ENCODE measurements at regions not wholly inside any gene's neighbourhood (a gene's known extent, or its start where the extent isn't known, plus 50 kb on each side); places are given as distances from the start of the nearest gene placed in this dataset.

DNA sequence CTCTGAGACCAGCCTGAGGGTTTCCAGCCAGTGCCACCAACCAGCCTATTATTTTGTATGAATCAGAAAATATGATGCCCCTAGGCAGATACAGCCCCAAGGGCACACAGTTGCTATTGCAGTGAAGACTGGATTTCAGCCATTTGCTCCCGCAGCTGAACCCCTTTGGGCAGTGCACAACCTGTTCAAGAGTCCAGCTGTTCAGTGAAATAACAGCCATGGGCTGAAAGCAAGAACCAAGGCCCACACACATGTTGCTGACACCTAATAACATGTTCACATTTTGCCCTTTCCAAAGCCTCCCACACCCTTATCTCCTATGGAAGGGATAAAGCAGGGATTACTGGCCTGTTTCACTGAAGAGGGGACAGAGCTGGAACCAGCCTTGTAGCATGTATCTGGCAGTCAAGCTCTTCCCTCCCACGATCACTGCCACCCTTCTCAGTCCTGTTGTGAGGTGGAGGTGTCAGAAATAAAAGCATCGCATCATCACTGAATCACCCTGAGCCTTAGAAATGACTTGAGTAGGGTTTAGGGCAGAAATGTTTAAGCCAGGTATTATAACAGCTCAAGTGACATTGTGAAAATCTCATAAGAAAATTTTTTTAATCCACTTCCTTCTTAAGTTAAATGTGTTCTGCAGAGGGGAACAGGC is 137.1 kb upstream of the FSTL4 start:
- no peaks in the 10 kb centered on the region for H3K36me3 ChIP-seq
- no peaks in the 10 kb centered on the region for H3K4me1 ChIP-seq
- DNase-seq (no peak), ATAC-seq (no peak)
- H3K9me3 ChIP-seq = no peaks in the 10 kb centered on the region
- no peak overlapping the region for H3K4me3 ChIP-seq
- no peaks in the 10 kb centered on the region for H3K27me3 ChIP-seq (ENCODE audit: low read depth)
- TF ChIP-seq, protein P1, sequence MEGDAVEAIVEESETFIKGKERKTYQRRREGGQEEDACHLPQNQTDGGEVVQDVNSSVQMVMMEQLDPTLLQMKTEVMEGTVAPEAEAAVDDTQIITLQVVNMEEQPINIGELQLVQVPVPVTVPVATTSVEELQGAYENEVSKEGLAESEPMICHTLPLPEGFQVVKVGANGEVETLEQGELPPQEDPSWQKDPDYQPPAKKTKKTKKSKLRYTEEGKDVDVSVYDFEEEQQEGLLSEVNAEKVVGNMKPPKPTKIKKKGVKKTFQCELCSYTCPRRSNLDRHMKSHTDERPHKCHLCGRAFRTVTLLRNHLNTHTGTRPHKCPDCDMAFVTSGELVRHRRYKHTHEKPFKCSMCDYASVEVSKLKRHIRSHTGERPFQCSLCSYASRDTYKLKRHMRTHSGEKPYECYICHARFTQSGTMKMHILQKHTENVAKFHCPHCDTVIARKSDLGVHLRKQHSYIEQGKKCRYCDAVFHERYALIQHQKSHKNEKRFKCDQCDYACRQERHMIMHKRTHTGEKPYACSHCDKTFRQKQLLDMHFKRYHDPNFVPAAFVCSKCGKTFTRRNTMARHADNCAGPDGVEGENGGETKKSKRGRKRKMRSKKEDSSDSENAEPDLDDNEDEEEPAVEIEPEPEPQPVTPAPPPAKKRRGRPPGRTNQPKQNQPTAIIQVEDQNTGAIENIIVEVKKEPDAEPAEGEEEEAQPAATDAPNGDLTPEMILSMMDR (IDR thresholded peaks at IDR 0.05) = no peak
- no peak overlapping the region for H3K27ac ChIP-seq
- intact Hi-C loops (cut with DNase I) = no loop called here

DNA sequence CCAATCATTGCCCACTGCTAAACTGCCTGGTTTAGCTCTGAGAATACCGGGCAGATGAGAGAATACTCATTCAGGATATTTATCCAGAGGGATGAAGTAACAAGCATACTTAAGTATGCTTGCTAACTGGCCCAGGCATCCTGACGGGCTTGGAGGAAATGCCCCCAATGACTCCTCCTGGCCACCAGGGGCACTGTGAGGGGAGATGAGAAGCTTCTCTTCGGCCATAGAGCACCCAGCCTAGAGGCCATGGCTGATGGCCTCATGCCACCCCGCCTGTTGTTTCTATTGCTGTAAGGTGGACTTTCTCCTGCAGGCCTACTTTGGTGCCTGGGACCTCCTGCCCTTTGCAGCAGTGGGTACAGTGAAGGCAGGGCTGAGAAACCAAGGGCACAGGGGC is 134.5 kb upstream of the FSTL4 start:
- TF ChIP-seq, protein P1 (IDR thresholded peaks at IDR 0.05) = no peak
- no peak overlapping the region for H3K27ac ChIP-seq
- H3K4me3 ChIP-seq = no peak overlapping the region
- no peaks in the 10 kb centered on the region for H3K4me1 ChIP-seq
- no peak for ATAC-seq
- H3K9me3 ChIP-seq = no peaks in the 10 kb centered on the region
- no peak for DNase-seq
- no peaks in the 10 kb centered on the region for H3K27me3 ChIP-seq (ENCODE audit: low read depth)
- H3K36me3 ChIP-seq = no peaks in the 10 kb centered on the region
- intact Hi-C loops (cut with DNase I) = no loop called here

DNA sequence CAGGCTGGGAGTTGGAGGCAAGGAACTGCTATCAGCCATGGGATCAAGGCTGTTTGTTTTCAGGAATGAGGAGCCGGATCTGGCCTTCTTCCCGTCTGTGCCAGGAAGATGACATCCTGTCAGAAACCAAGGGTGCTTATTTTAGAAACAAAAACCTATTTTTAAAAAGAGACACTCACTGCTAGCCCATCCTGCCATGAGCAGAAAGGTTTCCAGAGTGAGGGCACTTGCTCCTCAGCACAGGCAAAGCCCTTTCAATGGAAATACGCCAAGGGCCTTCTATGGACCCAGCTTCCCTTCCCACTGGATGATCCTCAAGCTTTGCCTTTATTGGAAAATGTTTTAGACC is 132.6 kb upstream of the FSTL4 start:
- no peak overlapping the region for H3K27ac ChIP-seq
- no peaks in the 10 kb centered on the region for H3K4me1 ChIP-seq
- H3K9me3 ChIP-seq = no peaks in the 10 kb centered on the region
- DNase-seq = no peak
- no peak for ATAC-seq
- no peak overlapping the region for H3K4me3 ChIP-seq
- TF ChIP-seq, protein P1 (IDR thresholded peaks at IDR 0.05) = no peak
- intact Hi-C loops (cut with DNase I) = no loop called here
- H3K36me3 ChIP-seq = no peaks in the 10 kb centered on the region
- H3K27me3 ChIP-seq (ENCODE audit: low read depth) = no peaks in the 10 kb centered on the region

DNA sequence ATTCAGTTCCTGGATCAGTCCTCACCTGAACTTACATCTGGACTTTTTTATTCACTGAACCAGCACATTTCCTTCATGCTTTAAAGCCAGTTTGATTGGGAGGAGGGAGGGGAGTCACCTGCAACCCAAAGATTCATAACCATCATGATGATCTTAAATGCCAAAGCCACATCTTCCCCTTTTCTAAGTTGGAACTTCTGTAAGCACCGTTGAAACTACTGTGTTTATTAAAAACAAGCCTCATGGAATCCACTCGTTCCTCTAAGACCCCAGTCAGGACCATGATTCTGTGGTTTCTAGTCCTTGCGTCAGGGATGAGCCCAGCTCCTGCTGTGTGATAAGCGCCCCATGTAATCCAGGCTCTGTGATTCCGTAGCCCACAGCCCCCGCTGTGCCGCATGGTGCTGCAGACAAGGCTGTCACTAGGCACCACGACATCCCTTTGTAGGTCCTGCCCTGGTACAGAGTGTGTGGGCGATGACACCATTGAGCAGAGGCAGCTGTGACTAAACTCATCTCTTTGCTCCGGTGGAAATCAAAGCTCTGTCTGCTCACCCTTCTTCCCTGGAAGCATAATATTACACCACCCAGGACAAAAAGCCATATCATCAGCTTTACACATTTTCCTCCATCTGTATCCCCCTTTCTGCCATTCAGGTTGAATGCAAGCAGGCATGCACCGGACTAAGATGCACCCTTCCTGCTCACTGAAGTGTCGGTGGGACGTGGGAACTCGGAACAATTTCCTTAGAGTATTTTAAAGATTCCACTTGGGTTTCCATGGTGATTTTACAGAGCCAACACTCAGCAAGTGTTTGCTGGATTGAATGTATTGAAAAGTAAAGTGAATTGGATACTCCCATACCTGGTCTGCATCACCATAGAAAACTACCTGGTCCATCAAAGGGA is 132.0 kb upstream of the FSTL4 start:
- ATAC-seq = no peak
- no peak for DNase-seq

DNA sequence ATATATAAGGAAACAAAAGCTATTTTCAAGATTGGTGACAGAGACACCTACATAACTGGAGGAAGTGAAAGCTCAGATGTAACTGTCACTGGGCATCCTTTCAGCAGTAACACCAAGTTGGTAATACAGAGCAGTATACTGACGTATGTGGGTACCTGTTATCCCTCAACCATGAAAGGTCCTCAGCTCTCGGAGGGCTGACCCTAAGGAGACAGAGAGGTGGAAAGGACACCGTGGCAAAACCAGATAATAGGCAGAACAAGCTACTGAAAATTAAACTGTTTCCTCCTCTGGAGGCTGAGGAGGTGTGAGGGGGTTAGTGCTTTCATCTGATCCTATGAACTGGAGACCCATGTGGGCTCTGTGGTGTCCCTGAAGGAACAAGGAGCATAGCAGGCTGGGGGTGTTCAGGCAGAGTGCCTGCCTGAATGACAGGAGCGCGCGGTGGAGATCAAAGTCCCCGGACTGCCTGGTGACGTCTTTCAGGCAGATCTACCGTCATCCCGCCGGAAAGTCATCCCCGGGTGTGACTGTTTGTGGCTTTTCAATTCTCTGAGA is 130.2 kb upstream of the FSTL4 start:
- H3K36me3 ChIP-seq = no peaks in the 10 kb centered on the region
- TF ChIP-seq, protein P1 (IDR thresholded peaks at IDR 0.05) = no peak
- no peaks in the 10 kb centered on the region for H3K27me3 ChIP-seq (ENCODE audit: low read depth)
- H3K27ac ChIP-seq = no peak overlapping the region
- H3K9me3 ChIP-seq = no peaks in the 10 kb centered on the region
- no peak overlapping the region for H3K4me3 ChIP-seq
- intact Hi-C loops (cut with DNase I) = no loop called here
- ATAC-seq (no peak), DNase-seq (no peak)
- H3K4me1 ChIP-seq = no peaks in the 10 kb centered on the region

More for the DNA sequence above, 132.0 kb upstream of the FSTL4 start:
- no peaks in the 10 kb centered on the region for H3K4me1 ChIP-seq
- TF ChIP-seq, protein P1 (IDR thresholded peaks at IDR 0.05) = no peak
- H3K27ac ChIP-seq = no peak overlapping the region
- H3K36me3 ChIP-seq = no peaks in the 10 kb centered on the region
- no peak overlapping the region for H3K4me3 ChIP-seq
- H3K9me3 ChIP-seq = no peaks in the 10 kb centered on the region
- no peaks in the 10 kb centered on the region for H3K27me3 ChIP-seq (ENCODE audit: low read depth)
- intact Hi-C loops (cut with DNase I) = no loop called here
